ENCODE measurements at regions not wholly inside any gene's neighbourhood (a gene's known extent, or its start where the extent isn't known, plus 50 kb on each side); places are given as distances from the start of the nearest gene placed in this dataset.

DNA sequence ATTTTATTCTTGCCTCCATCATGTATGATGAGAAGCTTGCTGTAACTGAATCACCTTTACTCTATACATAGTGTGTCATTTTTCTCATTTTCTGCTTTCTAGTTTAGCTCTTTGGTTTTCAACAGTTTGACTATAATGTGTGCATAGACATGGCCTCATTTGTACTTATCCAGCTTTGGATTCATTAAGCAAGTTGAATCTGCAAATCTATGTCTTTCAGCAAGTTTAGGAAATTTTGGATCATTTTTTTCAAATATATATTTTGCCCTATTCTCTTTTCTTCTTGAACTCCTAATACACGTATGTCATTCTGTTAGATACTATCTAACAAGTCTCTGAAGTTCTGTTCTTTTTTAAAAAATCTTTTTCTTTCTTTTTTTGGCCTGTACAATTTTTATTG, 57.8 kb downstream of the PRLHR start:
- Histone ChIP-seq H3K36me3 (no peaks in the 10 kb centered on the region), H3K27ac (no peak overlapping the region), H3K27me3 (no peaks in the 10 kb centered on the region), H3K4me3 (no peak overlapping the region), H3K9me3 (no peaks in the 10 kb centered on the region), H3K4me1 (no peaks in the 10 kb centered on the region)
- no peak for DNase-seq (ENCODE audit: low spot score in 2 of 2)
- WGBS = 87% methylated on average over 1 of the region's 1 CpG
- TF ChIP-seq, protein P1, sequence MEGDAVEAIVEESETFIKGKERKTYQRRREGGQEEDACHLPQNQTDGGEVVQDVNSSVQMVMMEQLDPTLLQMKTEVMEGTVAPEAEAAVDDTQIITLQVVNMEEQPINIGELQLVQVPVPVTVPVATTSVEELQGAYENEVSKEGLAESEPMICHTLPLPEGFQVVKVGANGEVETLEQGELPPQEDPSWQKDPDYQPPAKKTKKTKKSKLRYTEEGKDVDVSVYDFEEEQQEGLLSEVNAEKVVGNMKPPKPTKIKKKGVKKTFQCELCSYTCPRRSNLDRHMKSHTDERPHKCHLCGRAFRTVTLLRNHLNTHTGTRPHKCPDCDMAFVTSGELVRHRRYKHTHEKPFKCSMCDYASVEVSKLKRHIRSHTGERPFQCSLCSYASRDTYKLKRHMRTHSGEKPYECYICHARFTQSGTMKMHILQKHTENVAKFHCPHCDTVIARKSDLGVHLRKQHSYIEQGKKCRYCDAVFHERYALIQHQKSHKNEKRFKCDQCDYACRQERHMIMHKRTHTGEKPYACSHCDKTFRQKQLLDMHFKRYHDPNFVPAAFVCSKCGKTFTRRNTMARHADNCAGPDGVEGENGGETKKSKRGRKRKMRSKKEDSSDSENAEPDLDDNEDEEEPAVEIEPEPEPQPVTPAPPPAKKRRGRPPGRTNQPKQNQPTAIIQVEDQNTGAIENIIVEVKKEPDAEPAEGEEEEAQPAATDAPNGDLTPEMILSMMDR (IDR thresholded peaks at IDR 0.05) = no peak
- TF ChIP-seq POLR2A (IDR thresholded peaks at IDR 0.05) = no peak
- no peak for TF ChIP-seq POLR2AphosphoS5 (IDR thresholded peaks at IDR 0.05)
- TF ChIP-seq EP300 (IDR thresholded peaks at IDR 0.05) = no peak

DNA sequence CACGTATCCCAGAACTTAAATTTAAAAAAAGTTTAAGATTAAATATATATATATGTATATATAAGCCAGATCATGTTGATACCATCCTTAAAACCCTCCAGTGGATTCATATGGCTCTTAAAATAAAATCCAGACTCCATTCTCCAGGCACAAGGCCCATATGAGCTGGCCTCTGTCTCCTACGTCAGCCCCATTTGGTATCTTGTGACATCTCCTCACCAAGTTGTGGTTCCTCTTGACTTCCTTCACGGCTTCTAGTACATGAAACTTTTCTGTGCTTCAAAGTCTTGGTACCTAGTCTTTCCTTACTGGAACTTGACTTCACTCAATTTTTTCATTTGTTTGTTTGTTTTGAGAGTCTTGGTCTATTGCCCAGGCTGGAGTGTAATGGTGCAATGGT, 61.3 kb downstream of the PRLHR start:
- Histone ChIP-seq H3K27me3 (no peaks in the 10 kb centered on the region), H3K27ac (no peak overlapping the region), H3K4me1 (no peaks in the 10 kb centered on the region), H3K9me3 (no peaks in the 10 kb centered on the region), H3K36me3 (no peaks in the 10 kb centered on the region), H3K4me3 (no peak overlapping the region)
- TF ChIP-seq, protein P1 (IDR thresholded peaks at IDR 0.05) = no peak
- TF ChIP-seq EP300 (IDR thresholded peaks at IDR 0.05) = no peak
- TF ChIP-seq POLR2A (IDR thresholded peaks at IDR 0.05) = no peak
- no peak for TF ChIP-seq POLR2AphosphoS5 (IDR thresholded peaks at IDR 0.05)
- WGBS = 85% methylated on average over 3 of the region's 3 CpGs
- DNase-seq (ENCODE audit: low spot score in 2 of 2) = no peak

DNA sequence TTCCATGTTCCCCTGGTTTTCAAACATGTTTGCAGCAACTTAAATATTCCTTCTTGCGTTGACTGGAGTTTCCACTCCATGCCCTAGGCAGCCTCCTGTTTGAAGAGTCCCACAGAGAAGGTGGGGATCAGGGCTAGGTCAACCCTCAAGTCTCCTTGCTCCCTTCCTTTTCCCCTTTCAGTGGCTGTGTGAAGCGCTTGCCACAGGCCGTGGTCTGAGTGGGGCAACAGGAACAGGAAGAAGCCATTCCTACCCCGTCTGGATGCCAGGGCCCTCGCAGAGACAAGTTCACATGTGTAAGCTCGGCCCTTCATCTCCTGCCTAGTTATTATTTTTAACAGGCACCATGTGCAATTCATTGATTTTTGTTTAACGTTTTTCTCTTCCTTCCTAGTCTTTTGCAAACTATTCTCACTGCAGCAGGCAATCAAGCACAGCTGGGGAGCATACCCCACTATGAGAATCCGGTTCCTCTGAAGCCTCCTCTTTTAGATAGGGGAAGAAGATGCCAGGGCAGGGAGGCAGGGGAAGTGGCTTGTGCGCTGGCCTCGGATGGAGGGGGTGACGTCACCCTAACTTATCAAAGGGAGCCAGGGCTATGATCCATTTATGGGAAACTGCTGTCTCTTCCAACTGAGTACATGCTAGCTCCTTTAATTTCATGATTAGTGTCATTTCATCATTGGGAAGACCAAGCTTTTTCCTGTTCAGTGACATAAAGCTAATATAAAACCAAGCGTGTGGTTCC, 64.2 kb downstream of the PRLHR start:
- no peak for DNase-seq (ENCODE audit: low spot score in 2 of 2)
- WGBS = 46% methylated on average over 12 of the region's 12 CpGs
- H3K4me3 ChIP-seq = no peak overlapping the region

DNA sequence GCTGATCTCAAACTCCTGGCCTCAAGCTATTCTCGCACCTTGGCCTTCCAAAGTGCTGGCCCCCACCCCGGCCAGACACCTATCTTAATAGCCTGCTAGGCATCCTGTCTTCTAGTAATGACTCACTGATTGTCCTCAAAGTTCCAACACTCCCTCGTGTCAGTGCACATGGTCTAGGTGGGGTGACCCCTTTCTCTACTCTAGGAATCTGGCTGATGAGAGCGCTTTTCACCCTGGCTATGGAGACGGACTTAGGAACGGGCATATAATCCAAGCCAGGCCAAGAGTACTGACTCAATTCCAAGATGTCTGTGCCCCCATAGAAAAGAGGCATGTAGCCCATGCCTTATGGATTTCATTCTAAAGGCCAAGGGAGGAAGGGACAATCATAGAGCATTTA, 67.0 kb downstream of the PRLHR start:
- TF ChIP-seq, protein P1 (IDR thresholded peaks at IDR 0.05) = no peak
- no peak for TF ChIP-seq EP300 (IDR thresholded peaks at IDR 0.05)
- no peak for TF ChIP-seq POLR2A (IDR thresholded peaks at IDR 0.05)
- TF ChIP-seq POLR2AphosphoS5 (IDR thresholded peaks at IDR 0.05) = no peak
- H3K27me3 ChIP-seq = no peaks in the 10 kb centered on the region
- H3K36me3 ChIP-seq = no peaks in the 10 kb centered on the region
- no peaks in the 10 kb centered on the region for H3K4me1 ChIP-seq
- no peak overlapping the region for H3K4me3 ChIP-seq
- H3K9me3 ChIP-seq = no peaks in the 10 kb centered on the region
- no peak overlapping the region for H3K27ac ChIP-seq
- WGBS = 92% methylated on average over 6 of the region's 6 CpGs
- DNase-seq (ENCODE audit: low spot score in 2 of 2) = no peak

More for the DNA sequence above, 64.2 kb downstream of the PRLHR start:
- Histone ChIP-seq H3K27me3 (no peaks in the 10 kb centered on the region), H3K36me3 (no peaks in the 10 kb centered on the region), H3K27ac (no peak overlapping the region), H3K9me3 (no peaks in the 10 kb centered on the region), H3K4me1 (no peaks in the 10 kb centered on the region)
- no peak for TF ChIP-seq POLR2AphosphoS5 (IDR thresholded peaks at IDR 0.05)

DNA sequence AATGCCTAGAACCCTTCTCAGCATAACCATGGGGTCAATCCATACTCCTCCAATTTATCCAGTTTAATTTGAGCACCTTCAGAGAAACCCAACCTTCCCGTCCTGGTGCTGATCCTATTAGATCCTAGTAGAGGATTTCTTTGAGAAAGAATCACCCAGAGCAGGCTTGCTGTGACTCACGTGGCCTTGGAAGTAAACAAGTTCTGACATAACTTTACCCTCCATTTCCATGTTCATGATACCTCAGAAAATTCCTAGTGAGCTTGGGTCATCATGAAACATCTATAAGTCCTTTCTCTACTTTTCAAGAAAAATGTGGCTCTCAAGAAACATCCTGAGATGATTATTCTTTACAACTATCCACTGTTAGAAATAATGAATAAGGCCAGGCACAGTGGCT, 71.7 kb downstream of the PRLHR start:
- no peaks in the 10 kb centered on the region for H3K4me1 ChIP-seq
- no peak for DNase-seq (ENCODE audit: low spot score in 2 of 2)
- TF ChIP-seq POLR2A (IDR thresholded peaks at IDR 0.05) = no peak
- no peak for TF ChIP-seq EP300 (IDR thresholded peaks at IDR 0.05)
- TF ChIP-seq, protein P1 (IDR thresholded peaks at IDR 0.05) = no peak
- TF ChIP-seq POLR2AphosphoS5 (IDR thresholded peaks at IDR 0.05) = no peak
- H3K27ac ChIP-seq = no peak overlapping the region
- WGBS = 58% methylated on average over 2 of the region's 2 CpGs
- H3K27me3 ChIP-seq = no peaks in the 10 kb centered on the region
- H3K4me3 ChIP-seq = no peak overlapping the region
- H3K36me3 ChIP-seq = no peaks in the 10 kb centered on the region
- H3K9me3 ChIP-seq = no peaks in the 10 kb centered on the region

Measured in suprapubic skin (tissue), 4 donors.